GM12874 (cell line): ENCODE measurements at regions not wholly inside any gene's neighbourhood (a gene's known extent, or its start where the extent isn't known, plus 50 kb on each side); places are given as distances from the start of the nearest gene placed in this dataset.

ENCODE experiments used
- TF ChIP-seq, protein P1 (sequence below): IDR thresholded peaks from 2 replicates; pipeline ENCODE4 v1.5.1; 2011; ENCODE audit warnings: low read depth, mild to moderate bottlenecking, control low read depth, low read length, moderate library complexity; ENCODE audit not compliant: insufficient read depth

DNA sequence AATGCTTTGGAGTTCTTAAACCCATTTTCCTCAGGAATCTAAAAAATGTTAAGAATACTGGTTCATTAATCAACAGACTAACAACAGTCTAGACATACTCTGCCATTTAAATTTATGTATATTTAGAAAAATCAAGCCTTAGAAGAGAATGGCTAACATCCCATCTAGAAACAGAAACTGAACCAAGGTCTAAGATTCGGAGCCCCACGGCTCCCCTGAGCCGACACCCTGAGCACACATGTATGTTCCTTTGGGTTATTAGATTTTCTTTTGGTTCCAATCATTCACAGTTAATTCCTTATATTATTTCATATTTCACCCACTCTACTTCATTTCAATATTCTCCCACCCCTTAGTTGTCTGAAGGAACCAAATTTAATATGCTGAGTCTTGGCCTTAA lies 94.8 kb upstream of the HNRNPA3 start:
- TF ChIP-seq, protein P1, sequence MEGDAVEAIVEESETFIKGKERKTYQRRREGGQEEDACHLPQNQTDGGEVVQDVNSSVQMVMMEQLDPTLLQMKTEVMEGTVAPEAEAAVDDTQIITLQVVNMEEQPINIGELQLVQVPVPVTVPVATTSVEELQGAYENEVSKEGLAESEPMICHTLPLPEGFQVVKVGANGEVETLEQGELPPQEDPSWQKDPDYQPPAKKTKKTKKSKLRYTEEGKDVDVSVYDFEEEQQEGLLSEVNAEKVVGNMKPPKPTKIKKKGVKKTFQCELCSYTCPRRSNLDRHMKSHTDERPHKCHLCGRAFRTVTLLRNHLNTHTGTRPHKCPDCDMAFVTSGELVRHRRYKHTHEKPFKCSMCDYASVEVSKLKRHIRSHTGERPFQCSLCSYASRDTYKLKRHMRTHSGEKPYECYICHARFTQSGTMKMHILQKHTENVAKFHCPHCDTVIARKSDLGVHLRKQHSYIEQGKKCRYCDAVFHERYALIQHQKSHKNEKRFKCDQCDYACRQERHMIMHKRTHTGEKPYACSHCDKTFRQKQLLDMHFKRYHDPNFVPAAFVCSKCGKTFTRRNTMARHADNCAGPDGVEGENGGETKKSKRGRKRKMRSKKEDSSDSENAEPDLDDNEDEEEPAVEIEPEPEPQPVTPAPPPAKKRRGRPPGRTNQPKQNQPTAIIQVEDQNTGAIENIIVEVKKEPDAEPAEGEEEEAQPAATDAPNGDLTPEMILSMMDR = no peak

DNA sequence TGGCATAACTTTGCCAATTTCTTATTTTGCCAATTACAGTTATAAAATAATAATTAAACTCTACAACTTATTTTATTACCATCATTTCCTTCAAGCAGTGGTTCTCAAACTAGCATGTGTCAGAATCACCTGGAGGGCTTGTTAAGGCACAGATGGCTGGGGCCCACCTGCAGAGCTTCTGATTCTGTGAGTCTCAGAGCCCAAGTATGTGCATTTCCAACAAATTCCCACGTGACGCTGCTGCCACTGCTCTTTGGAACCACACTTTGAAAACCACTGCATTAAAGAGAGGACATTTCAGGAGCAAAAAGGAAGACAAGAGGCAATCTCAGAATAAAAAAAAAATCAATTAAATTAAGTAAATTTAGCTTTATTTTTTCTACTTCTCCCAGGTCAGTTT lies 94.0 kb upstream of the HNRNPA3 start:
- TF ChIP-seq, protein P1 = no peak

DNA sequence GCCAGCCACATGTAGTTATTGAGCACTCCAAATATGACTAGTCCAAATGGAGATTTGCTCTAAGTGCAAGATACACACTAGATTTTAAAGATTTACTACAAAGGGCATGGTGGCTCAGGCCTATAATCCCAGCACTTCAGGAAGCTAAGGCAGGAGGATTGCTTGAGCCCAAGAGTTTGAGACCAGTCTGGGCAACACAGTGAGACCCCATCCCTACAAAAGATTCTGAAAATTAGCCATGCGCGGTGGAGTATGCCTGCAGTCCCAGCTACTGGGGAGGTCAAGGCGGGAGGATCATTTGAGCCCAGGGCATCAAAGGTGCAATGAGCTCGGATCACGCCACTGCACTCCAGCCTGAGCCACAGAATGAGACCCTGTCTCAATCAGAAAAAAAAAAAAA lies 93.5 kb upstream of the HNRNPA3 start:
- TF ChIP-seq, protein P1 = no peak

DNA sequence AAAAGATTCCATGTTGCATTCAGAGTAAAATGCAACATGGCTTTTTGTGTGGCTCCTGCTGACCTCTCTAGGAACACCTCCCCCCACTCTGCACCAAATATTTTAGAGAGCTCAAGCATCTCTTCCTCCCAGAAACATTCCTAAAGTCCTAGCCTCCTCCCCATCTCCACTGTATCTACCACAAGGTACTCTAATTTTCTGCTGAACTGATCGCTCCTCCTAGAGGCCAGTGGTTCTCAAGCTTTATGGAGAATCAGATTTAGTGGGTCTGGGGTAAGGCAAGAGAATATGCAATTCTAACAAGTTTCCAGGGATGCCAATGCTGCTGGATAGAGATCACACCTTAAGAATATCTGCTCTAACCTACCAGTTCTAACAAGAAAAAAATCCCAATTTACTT lies 89.5 kb upstream of the HNRNPA3 start:
- TF ChIP-seq, protein P1 = no peak

DNA sequence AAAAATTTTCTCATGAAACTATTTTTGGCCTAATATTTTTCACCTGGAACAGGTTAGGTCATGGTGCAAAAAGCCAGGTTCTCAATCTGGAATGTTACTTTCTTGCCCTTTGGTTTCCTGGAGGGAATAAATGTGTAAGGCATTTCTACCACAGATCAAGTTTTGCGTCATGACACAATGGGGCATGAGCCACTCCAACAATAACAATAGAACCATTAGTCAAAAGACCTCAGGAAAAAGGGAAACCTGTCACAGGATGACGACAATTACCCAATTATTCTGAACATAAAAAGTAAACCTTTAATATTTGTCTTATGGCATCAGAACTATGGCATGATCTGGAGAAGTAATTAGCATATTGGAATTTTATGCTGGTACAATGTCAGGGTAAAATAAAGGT lies 88.2 kb upstream of the HNRNPA3 start:
- TF ChIP-seq, protein P1 = no peak

DNA sequence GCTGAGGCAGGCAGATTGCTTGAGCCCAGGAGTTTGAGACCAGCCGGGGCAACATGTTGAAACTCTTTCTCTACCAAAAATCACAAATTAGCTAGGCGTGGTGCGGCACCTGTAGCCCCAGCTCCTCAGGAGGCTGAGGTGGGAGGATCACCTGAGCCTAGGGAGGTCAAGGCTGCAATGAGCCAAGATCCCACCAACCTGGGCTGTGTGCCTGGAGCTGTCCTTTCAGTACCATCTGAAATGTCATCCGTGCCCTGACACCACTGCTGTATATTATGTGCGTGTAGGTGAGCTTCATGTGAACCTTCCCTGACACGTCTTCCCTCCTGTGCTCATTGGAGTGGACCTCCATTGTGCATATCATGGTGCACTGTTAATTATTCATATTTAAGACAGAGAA lies 84.8 kb upstream of the HNRNPA3 start:
- TF ChIP-seq, protein P1 = no peak

DNA sequence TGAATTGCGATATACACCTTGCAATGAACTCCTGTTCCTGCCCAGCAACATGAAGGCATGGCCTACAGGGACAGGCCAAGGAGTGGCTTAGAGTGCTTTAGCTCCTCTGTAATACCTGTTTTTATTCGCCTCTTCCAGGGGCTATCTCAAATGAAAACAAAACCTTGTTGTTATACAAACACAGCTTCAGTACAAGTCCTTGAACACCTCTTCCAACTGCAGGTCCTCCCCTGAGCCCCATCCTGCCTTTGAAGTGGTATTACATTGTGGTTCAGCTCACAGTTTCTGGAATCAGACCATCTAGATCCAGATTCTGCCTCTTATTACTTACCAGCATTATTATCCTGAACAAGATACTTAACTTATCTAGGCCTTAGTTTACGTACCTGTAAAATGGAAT lies 83.0 kb upstream of the HNRNPA3 start:
- TF ChIP-seq, protein P1 = no peak

DNA sequence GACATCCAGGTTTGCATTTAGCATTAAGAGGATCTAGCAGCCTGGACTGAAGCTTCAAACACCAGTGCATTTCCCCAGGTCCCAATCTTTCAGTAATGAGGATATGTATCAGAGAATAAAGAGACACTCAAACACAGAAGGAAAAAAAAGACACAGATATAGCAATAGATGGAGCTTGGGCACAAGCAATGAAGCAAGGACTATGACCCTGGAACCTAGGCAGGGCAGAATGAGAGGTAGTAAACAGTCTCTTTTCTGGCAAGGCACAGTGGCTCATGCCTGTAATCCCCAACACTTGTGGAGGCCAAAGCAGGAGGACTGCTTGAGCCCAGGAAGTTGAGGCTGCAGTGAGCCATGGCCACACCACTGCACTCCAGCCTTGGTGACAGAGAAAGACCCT lies 80.7 kb upstream of the HNRNPA3 start:
- TF ChIP-seq, protein P1 = no peak
